Activated CD4-positive, alpha-beta T cell treated with anti-CD3 and anti-CD28 coated beads for 36 hours (primary cell): ENCODE measurements at regions not wholly inside any gene's neighbourhood (a gene's known extent, or its start where the extent isn't known, plus 50 kb on each side); places are given as distances from the start of the nearest gene placed in this dataset.
"Not testable (repeated sequence)": the region's sequence is repeated elsewhere in the genome, so short reads cannot be mapped to it uniquely, and the experiment has no call there.

Source experiments
- ATAC-seq: fragments of 200-7000 bp; cut with Tn5 transposase; one replicate; pipeline ENCODE4 v1.10.0; 2021; ENCODE audit warnings: mild to moderate bottlenecking, moderate library complexity
- CTCF ChIA-PET: fragments of 350-600 bp; sonication (Branson Sonifier 250); formaldehyde crosslinking; loops from one replicate; lab custom pipeline; 2021; ENCODE audit warnings: antibody characterized with exemption; lab: Charles Lee
- POLR2A ChIA-PET: fragments of 350-600 bp; sonication (Branson Sonifier 250); formaldehyde crosslinking; loops from one replicate; lab custom pipeline; 2021; ENCODE audit warnings: antibody characterized with exemption, inconsistent platforms; lab: Charles Lee
- DNase-seq: peaks from one replicate; pipeline ENCODE4 v3.0.0-alpha.2; 2020
- H3K27ac Mint-ChIP-seq: one replicate; pipeline ENCODE4 v1.8.0; 2021; ENCODE audit warnings: mixed read lengths
- H3K27me3 Mint-ChIP-seq: one replicate; pipeline ENCODE4 v1.8.0; 2021; ENCODE audit warnings: mixed read lengths
- H3K36me3 Mint-ChIP-seq: one replicate; pipeline ENCODE4 v1.8.0; 2021; ENCODE audit warnings: low read depth, mixed read lengths
- H3K4me1 Mint-ChIP-seq: one replicate; pipeline ENCODE4 v1.8.0; 2021; ENCODE audit warnings: mixed read lengths
- H3K4me3 Mint-ChIP-seq: one replicate; pipeline ENCODE4 v1.8.0; 2021; ENCODE audit warnings: mild to moderate bottlenecking, moderate library complexity, mixed read lengths
- H3K9me3 Mint-ChIP-seq: one replicate; pipeline ENCODE4 v1.8.0; 2021; ENCODE audit warnings: low read depth, mixed read lengths
- intact Hi-C, 2 experiments: fragments of 100-400 bp; cut with DNase I in 1 of 2; cut with micrococcal nuclease in 1 of 2; formaldehyde crosslinking; loops; one replicate each; pipeline versions ENCODE4 v1.14.2 to v1.15.1; 2022 to 2024; cut with DNase I, micrococcal nuclease

DNA sequence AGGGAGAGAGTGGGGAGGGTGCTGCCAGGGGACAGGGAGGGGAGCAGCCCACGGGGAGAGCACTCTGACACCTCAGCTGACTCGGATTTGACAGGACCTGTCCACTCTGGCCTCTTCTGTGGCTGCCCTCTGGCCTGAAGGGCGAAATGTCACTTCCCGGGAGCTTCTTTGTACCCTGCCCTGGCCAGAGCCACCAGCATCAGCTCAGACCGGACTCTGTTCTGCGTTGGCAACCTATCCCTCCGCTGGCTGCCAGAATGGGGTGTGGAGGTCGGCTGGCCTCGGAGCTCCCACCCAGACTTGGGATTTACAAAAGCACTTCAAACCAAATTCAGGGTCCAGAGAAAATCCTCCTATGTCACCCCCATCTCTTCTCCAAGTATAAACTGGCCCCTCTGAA, 336.7 kb upstream of the FRG2C start:
- no peak overlapping the region for H3K27ac Mint-ChIP-seq
- H3K27me3 Mint-ChIP-seq: no peaks in the 10 kb centered on the region
- ChIA-PET POLR2A (no interaction called here), CTCF (no interaction called here)
- H3K4me3 Mint-ChIP-seq: no peak overlapping the region
- intact Hi-C loops: no loop called here
- no peaks in the 10 kb centered on the region for H3K9me3 Mint-ChIP-seq
- H3K36me3 Mint-ChIP-seq: no peaks in the 10 kb centered on the region
- no peak for ATAC-seq
- no peaks in the 10 kb centered on the region for H3K4me1 Mint-ChIP-seq
- no peak for DNase-seq

DNA sequence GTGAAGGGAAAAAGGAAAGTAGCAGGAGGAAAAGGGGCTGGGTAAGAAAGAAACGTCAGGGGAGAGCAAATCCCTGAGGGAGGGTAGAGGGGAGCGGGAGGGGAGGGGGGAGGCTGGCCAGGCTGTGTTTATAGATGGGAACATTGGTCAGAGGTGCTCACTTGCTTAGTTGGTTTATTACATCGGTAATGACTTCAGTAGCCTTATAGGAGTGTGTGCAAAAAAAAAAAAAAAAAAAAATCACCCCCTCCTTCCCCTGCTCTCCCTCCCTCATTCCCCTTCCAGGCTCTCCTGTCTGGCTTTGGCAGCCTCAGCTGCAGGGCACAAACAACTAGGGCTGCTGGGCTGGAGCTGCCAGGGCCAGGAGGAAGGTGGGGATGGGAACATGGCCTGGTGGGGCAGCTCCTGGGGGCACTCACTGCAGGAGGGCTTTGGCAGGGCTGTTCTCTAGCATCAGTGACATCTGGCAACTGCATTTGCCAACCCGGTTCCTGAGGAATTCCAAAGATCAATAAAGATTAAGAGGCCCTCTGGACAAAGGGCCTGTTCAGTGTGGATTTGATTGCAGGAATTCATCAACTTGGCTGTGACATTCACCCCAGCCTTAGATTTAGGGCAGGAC, 334.5 kb upstream of the FRG2C start:
- CTCF ChIA-PET: interaction anchor here (0.7 kb wide), 1 partner anchor 319 kb away, joined by 3 read pairs; no protein-coding TSS in a partner anchor
- POLR2A ChIA-PET: no interaction called here
- Mint-ChIP-seq H3K27ac (no peak overlapping the region), H3K27me3 (peaks cover 2% of the 10 kb centered on the region), H3K4me3 (no peak overlapping the region), H3K36me3 (no peaks in the 10 kb centered on the region), H3K4me1 (no peaks in the 10 kb centered on the region), H3K9me3 (no peaks in the 10 kb centered on the region)
- intact Hi-C loops: no loop called here
- no peak for ATAC-seq
- DNase-seq: no peak

DNA sequence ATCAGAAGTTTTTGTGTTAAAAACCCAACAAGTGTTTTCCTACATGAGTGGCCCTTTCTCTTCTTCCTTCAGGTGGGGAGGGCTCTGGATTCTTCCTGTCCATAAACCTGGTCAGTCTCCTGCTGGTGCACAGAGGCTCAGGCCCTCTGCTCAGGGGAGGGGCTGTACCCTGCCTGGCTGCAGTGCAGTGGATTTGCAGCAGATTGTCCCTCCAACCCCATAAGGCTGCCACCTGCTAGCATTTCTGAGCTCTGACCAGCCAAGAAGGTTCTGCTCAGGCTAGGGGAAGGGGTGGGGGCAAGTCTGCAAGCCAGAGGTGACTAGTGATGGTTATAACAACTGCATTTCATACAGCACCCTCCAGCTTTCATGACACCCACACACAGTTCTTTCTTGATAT, 333.7 kb upstream of the FRG2C start:
- H3K4me1 Mint-ChIP-seq, ATAC-seq, CTCF ChIA-PET, POLR2A ChIA-PET, DNase-seq, H3K36me3 Mint-ChIP-seq, intact Hi-C loops, H3K4me3 Mint-ChIP-seq, H3K27ac Mint-ChIP-seq, H3K9me3 Mint-ChIP-seq, H3K27me3 Mint-ChIP-seq: not testable (repeated sequence)

DNA sequence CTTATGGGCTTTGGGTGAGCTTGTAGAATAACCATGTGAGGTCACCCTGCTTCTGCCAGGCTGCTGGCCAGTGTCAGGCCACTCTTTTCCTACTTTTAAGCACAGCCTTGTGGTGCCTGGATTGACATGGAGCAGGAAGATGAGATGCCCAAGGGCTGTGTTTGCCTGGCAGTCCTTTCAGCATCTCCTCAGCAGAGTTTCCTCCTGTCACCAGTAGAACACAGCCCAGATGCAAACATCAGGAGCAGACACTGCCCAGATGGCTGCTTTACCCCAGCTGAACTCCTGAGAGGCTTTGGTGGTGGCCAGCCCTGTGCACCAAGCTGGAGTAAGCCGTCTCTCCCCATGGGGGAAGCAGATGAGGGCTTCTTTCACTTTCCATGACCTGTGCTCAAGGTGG, 332.0 kb upstream of the FRG2C start:
- H3K27me3 Mint-ChIP-seq, ATAC-seq, H3K4me1 Mint-ChIP-seq, DNase-seq, intact Hi-C loops, H3K36me3 Mint-ChIP-seq, H3K27ac Mint-ChIP-seq, POLR2A ChIA-PET, H3K9me3 Mint-ChIP-seq, CTCF ChIA-PET, H3K4me3 Mint-ChIP-seq: not testable (repeated sequence)

DNA sequence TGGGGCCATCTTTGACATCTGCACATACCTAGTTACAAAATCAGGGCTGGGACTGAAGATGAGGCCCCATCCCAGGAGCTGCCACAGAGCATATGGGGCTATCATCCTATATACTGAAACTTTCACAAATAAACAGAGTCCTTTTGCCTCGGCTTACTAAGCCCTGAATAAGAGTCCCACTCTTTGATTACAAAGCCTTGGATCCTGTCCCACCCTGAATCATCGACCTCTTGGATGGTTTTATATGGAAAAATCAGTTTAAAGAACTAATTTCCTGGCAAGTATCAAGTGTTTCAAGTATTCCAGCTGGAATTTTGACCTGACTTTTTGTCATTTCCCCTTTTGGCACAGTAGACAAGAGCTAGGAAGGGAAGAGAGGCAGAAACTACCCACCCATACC, 331.3 kb upstream of the FRG2C start:
- POLR2A ChIA-PET: no interaction called here
- Mint-ChIP-seq H3K9me3 (no peaks in the 10 kb centered on the region), H3K4me3 (no peak overlapping the region), H3K27me3 (peaks cover 2% of the 10 kb centered on the region), H3K27ac (no peak overlapping the region), H3K4me1 (no peaks in the 10 kb centered on the region), H3K36me3 (no peaks in the 10 kb centered on the region)
- no peak for DNase-seq
- CTCF ChIA-PET: no interaction called here
- ATAC-seq: no peak
- intact Hi-C loops: no loop called here

DNA sequence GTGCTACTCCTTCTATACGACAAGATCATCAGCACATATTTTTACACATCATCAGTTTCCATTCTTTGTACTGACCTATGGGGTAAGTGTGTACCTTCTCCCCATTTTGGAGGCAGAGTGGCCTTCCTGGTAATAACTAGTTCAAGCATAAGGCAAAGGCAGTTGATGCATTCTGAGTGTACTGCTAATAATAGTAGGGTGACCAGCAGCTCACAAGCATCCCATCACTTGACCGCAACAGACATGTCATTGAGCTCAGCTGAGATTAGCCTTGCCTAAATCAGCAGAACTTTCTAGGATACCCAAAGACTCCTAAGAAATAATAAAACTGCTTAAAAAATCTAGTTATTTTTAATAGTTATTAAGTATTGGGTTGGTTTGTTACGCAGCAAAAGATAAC, 329.8 kb upstream of the FRG2C start:
- H3K4me3 Mint-ChIP-seq: no peak overlapping the region
- no peaks in the 10 kb centered on the region for H3K36me3 Mint-ChIP-seq
- no peaks in the 10 kb centered on the region for H3K4me1 Mint-ChIP-seq
- POLR2A ChIA-PET: no interaction called here
- H3K27ac Mint-ChIP-seq: no peak overlapping the region
- H3K27me3 Mint-ChIP-seq: peaks cover 2% of the 10 kb centered on the region
- intact Hi-C loops: no loop called here
- H3K9me3 Mint-ChIP-seq: no peaks in the 10 kb centered on the region
- DNase-seq (no peak), ATAC-seq (no peak)
- CTCF ChIA-PET: no interaction called here

DNA sequence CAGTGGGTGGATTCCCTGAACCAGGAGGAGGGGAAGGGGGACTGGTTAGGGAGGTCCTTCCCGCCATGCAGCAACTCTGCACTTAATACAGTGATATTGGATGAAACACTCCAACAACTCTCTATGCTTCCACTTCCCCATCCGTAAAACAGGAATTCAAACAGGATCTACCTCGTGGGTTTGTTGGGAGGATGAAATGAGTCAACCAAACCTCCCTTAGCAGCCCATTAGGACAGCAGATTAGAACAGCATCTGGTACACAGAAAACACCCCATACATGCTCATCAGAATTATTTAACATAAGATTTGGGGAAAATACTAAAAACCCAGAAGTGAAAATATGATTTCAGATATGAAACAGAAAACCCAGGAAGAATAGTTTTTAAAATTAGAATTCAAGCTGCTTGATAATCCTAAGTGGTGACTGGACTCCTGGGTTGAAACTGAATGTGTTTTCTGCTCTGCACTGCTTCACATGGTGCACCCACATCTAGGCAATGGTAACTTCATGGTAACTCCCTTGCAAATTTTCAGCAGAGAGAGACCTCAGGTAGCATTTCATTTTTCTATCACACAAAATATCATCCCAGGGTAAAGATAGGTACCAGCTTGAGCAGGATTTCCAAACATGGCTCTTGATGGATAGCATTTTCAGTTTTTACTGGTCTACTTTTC, 326.8 kb upstream of the FRG2C start:
- no peak for DNase-seq
- Mint-ChIP-seq H3K27me3 (peaks cover 2% of the 10 kb centered on the region), H3K36me3 (no peaks in the 10 kb centered on the region), H3K4me3 (no peak overlapping the region), H3K4me1 (no peaks in the 10 kb centered on the region), H3K9me3 (no peaks in the 10 kb centered on the region), H3K27ac (no peak overlapping the region)
- ChIA-PET CTCF (no interaction called here), POLR2A (no interaction called here)
- no peak for ATAC-seq
- intact Hi-C loops: no loop called here

DNA sequence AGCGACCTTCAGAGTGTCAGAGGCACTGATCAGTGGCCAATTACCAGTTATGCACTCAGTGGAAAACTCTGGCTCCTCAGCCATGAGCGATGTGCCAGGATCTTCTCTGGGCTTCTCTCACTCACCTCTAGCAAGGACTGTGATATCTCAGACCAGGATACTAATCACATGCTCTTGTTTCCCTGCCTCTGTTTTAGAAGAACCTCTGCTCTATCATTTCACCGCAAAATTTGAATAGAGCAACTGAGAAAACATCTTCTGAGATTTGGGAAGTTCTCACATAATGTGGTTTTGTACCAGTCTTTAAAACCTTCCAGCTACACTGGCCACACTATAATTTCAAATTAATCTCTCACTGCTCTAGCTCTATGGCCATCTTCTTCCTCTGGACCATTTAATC, 325.8 kb upstream of the FRG2C start:
- Mint-ChIP-seq H3K4me1 (no peaks in the 10 kb centered on the region), H3K27ac (no peak overlapping the region), H3K36me3 (no peaks in the 10 kb centered on the region), H3K4me3 (no peak overlapping the region), H3K9me3 (no peaks in the 10 kb centered on the region), H3K27me3 (peaks cover 2% of the 10 kb centered on the region)
- ChIA-PET CTCF (no interaction called here), POLR2A (no interaction called here)
- intact Hi-C loops: no loop called here
- ATAC-seq: no peak
- no peak for DNase-seq

DNA sequence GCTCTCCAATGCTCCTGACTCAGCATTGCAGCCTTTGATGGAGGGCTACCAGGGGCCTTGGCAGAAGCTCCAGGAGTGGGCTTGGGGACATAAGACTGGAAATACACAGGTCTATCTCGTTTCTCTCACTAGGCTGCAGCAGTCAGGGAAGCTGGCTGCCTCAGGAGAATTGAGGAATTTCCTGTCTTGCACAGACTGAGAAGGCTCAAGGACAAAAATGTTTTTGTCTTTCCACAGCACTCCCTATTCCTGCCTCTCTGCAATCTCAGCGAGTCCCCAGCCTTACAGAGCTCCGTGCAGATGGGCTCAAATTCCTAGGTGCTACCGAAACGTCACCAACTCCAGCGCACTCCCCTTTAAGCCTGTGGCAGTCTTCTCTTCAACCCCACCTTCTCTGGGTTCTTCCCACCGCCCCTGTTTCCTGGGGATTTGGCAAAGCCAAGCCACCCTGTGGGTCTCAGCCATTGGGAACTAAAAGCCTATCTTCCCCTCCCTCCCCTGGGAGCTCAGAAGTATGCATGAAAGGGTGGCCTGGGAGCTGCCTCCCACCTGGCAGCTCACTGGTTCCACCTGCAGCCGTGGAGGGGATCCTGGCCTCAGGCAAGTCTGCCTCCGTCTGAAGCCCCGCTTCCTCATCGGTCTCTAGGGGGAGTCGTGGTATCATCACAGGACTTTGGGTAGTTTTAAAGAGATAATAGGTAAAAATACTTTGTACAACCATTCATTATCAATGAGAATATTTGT, 322.6 kb upstream of the FRG2C start:
- Mint-ChIP-seq H3K27ac (no peak overlapping the region), H3K36me3 (no peaks in the 10 kb centered on the region), H3K27me3 (peaks cover 3% of the 10 kb centered on the region), H3K4me3 (no peak overlapping the region), H3K4me1 (no peaks in the 10 kb centered on the region), H3K9me3 (no peaks in the 10 kb centered on the region)
- DNase-seq (no peak), ATAC-seq (no peak)
- ChIA-PET CTCF (no interaction called here), POLR2A (no interaction called here)
- intact Hi-C loops: no loop called here

DNA sequence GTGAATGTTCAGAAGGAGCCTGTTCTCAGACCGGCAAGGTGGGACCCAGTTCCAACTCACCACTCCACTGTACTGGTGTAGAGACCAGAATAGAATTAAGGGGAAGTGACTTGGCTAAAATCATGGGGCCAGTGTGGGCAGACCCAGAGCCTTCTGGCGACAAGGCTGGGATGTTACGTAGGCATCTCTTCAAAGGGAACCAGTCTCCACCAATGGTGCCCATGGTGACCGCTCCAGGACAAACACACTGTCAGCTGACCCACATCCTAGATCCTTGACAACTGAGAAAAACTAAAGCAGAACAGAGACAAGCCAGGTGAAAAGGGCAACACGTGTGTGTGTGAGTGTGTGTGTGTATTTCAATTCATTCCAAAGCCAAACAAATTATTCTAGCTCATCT, 321.7 kb upstream of the FRG2C start:
- H3K9me3 Mint-ChIP-seq: no peaks in the 10 kb centered on the region

DNA sequence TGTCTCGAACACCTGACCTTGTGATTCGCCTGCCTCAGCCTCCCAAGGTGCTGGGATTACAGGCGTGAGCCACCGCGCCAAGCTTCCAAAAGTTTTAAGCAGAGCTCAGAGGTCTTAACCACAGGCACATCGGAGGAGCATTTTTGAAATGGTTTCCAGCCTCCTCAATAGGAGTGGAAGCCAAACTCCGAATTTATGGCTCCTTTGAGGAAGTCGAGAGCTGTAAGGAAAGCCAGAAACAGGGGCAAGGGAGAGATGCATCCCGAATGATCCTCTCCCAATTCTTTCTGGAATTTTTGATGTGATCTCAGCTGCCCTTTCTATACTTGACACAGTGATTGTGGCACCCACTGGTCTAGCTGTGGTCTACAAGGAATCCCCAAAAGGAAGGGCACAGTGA, 313.6 kb upstream of the FRG2C start:
- H3K36me3 Mint-ChIP-seq, H3K27me3 Mint-ChIP-seq, H3K4me1 Mint-ChIP-seq, CTCF ChIA-PET, POLR2A ChIA-PET, H3K27ac Mint-ChIP-seq, H3K9me3 Mint-ChIP-seq, intact Hi-C loops, DNase-seq, ATAC-seq, H3K4me3 Mint-ChIP-seq: not testable (repeated sequence)

More for the DNA sequence above, 321.7 kb upstream of the FRG2C start:
- Mint-ChIP-seq H3K36me3 (no peaks in the 10 kb centered on the region), H3K4me3 (no peak overlapping the region), H3K4me1 (no peaks in the 10 kb centered on the region), H3K27ac (no peak overlapping the region), H3K27me3 (peaks cover 3% of the 10 kb centered on the region)
- POLR2A ChIA-PET: no interaction called here
- DNase-seq (no peak), ATAC-seq (no peak)
- intact Hi-C loops: no loop called here
- CTCF ChIA-PET: interaction anchor here (0.9 kb wide), 1 partner anchor 73 kb away, joined by 3 read pairs; no protein-coding TSS in a partner anchor
